NCI-H2171 (cell line): ENCODE measurements at regions not wholly inside any gene's neighbourhood (a gene's known extent, or its start where the extent isn't known, plus 50 kb on each side); places are given as distances from the start of the nearest gene placed in this dataset.
"Not testable (repeated sequence)": the region's sequence is repeated elsewhere in the genome, so short reads cannot be mapped to it uniquely, and the experiment has no call there.

ENCODE experiments used
- DNase-seq: peaks from one replicate; lab custom pipeline; 2025; lab: John Stamatoyannopoulos, UW

DNA sequence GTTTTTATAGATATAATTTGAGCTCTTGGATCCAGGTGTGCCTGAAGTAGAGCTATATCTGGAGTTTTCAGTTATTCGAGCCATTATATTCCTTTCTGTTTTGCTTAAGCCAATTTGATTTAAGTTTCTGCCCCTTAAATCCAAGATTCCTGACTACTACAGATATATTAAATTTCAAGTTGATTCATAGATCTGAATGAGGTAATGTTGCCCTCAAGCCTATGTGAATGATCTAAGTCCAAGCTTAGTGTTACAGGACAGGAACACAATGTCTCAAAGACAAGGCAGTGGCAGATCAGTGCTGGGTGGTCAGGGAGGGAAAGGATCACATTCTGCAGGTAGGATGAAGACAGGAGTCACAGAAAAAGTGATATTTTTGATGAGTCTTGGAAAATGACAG is 75.7 kb upstream of the CTBP2 start:
- DNase-seq, result no peak

DNA sequence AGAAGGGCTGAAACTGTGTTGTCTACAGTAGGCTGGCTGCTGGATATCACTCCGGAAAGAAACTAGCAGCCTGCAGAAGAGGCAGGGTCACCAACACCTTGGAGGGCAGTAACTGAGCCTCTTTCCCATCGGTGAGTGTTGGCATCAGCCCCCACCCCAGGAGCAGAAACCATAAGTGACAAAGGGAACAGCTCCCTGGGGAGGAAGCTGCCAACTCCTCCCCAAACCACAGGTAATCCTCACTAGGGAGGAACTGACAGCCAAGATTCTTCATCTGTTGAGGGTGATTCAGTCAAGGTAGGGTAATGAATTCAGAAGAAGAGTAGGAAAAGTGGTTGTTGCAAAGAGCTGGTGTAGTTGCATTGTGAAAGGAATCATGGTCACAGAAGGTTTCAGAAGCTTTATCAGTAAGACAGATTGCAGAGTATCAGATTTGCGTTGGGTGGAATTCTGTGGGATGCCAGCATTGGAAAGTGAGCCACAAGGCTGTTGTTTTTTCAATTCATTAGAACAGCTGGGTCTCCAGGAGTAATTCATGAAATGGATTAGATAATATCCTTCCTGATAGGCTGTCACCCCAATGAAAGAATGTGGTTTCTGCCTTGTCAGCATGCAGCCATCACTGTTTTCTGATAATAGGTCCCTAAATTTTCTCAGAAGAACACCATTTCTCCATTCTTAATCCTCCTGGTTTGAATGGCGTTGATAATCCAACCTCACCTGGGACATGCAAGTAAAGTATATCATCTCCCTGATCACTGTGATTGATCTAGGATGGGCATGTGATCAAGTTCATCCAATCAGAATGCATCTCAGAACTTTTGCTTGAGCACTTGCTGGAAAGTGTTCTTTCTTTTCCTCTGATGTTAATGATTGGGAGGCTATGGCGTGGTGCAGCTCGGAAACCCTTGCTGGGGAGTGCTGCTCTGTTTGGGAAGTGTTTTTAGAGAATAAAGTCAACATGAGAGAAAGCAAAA is 75.0 kb upstream of the CTBP2 start:
- no peak for DNase-seq

DNA sequence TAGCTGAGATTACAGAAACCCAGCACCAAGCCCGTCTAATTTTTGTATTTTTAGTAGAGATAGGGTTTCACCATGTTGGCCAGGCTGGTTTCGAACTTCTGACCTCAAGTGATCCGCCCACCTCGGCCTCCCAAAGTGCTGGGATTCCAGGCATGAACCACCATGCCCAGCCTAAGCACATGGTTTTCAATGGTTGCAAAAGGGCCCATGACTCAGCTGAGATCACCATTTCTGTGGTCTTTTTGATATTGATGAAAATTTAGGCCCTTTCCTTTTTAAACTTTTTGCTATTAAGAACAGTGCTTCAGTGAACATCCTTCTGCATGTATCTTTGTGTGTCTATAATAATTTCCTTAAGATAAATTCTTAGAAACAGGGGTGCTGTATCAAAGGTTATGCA is 74.2 kb upstream of the CTBP2 start:
- not testable (repeated sequence) for DNase-seq

DNA sequence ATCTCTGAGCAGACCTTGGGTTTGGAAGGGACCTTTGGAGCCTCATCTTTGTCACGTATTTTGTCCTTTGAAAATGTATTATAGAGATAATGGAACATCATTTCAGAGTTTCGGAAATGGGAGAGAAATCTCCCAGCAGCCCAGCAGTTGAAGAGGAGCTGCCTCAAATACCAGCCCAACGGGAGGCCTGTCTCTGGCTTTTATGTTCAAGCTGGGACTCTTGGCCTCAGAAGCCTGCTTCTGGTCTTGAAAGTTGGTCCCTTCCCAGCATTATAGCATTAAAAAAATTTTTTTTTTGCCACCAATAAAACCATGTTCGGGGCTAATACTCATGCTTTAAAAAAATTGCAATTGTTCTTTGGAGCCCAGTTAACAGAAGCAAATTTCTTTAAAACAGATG is 73.4 kb upstream of the CTBP2 start:
- no peak for DNase-seq

DNA sequence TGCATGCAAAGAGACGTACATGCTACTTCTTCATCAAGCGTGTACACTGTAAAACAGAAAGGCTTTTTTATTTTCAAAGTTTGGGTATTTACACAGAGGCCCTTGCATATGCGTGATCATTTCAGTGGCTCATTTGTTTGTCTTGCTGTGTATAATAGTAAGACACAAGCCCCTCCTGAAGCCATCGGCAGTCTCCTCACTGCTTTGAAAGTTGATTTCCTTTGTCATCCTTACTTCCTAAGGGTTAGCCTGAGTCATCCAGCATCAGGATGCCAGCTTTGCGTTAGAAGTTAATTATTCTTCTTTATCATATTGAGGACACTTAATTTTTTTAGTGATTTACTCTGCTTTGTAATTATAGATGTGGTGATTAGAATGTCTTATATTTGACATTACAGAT is 72.5 kb upstream of the CTBP2 start:
- DNase-seq, result no peak

DNA sequence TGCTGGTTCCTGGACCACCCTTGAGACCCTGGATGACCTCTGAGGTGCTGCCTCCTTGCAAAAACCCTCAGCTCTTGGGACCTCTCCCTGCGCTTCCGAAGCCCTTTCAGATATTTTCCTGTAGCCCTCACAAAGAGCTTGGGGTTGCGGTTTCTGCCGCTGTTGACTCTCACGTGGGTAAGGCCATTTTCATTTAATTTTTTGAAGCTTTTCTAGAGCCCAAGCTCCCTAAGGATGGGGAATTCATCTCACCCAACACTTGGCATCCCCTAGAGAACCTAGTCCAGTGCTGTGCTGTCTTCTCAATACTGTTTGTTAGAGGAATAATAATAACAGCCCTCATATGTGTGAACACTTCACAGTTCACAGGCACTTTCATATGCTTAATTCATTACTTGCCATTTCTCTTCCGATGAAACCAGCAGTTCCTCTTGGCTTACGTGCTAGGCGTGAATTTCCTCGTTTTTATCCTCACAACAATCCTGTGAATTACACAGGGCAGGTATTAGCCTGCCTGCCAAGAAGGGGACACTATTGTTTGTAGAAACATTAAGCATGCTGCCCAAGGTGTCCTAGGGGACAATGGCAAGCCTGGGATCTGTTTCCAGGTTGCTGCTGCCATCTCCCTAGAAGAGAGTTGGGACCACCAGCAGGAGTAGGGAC is 71.6 kb upstream of the CTBP2 start:
- no peak for DNase-seq

DNA sequence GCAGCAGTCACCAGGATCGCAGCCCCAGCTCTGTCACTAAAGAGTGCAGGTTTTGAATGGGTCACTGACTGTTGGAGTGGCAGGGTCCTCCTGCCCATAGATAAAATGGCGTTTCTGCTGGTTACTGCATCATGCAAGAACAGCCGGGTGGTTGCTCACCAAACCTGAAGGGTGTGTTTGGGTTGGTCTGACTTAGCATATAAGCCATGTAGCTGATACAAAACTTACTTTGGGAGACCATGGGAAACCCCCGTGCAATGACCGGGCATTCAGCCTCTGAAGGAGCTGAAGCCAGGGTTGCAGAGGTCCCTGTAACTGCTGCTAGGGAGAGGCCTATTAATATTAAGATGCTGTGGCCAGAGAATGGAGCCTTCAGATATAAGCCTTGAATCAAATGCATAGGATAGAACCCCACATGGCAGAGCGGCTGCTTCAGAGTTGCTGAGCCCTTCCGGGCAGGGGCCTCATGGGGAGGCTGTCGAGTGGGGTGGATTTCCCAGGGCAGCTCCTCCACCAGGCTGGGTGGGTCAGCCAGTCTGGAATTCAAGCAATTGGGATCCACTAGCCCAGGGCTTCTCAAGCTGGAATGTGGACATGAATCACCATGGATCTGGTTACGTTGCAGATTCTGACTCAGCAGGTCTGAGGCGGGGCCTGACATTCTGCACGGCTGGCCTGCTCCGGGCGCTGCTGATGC is 70.9 kb upstream of the CTBP2 start:
- no peak for DNase-seq

DNA sequence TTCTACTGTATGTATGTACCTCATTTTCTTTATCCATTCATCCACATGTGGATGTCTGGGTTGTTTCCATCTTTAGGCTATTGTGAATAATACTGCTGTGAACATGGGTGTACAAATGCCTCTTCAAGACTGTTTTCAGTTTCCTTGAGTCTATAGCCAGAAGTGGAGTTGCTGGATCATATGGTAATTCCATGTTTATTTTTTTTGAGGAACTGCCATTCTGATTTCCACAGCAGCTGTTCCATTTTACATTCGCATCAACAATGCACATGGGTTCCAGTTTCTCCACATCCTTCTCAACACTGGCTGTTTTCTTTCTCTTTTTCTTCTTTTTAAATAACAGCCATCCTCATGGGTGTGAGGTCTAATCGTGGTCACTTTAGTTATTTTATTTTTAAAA is 69.9 kb upstream of the CTBP2 start:
- no peak for DNase-seq

DNA sequence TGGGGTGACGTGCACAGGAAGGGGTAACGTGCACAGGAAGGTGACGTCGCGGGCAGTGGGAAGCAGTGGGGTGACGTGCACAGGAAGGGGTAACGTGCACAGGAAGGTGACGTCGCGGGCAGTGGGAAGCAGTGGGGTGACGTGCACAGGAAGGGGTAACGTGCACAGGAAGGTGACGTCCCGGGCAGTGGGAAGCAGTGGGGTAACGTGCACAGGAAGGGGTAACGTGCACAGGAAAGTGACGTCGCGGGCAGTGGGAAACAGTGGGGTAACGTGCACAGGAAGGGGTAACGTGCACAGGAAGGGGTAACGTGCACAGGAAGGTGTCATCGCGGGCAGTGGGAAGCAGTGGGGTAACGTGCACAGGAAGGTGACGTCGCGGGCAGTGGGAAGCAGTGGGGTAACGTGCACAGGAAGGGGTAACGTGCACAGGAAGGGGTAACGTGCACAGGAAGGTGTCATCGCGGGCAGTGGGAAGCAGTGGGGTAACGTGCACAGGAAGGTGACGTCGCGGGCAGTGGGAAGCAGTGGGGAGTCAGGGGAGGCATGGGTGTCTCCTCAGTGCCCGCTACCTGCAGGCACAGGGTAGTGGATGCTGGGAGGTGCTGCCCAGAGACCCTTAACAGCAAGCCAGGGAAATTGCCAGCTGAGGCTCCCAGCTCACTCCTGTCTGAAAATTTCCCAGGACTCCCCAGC is 68.0 kb upstream of the CTBP2 start:
- DNase-seq, result not testable (repeated sequence)

DNA sequence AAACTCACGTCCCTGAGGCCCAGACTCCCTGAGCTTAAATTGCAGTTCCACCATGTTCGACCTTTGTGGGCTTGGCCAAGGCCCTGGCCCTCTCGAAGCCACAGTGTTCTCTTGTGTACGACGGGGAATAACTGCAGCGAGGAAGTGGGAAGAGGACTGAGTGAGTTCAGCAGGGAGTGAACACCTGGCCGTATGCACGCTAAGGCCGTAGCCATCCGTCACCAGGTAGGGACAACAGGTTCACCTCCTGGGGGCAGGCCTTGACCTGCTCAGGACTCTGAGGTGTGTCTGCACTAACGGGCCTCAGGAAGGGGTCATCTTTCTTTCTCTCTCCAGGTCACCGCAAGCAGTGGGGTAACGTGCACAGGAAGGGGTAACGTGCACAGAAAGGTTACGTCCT is 67.2 kb upstream of the CTBP2 start:
- DNase-seq, result no peak

DNA sequence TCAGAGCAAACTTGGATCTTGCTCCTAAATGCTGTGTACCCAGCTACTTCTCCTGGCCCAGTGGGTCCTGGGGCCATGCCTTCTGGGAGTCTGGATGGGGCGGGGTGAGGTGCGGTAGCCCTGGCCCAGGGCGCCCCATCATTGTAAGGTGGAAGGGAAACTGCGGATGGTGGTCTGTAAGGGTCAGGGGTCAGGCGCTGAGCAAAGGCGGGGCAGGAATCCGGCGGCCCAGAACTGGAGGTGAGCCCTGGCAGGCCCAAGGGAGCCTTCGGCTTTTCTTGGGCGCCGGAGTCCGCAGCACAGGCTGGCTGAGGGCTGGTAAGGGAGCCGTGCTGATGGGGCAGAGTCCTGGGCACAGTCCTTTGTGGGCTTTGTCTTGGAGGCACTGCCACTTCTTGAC is 66.5 kb upstream of the CTBP2 start:
- no peak for DNase-seq

DNA sequence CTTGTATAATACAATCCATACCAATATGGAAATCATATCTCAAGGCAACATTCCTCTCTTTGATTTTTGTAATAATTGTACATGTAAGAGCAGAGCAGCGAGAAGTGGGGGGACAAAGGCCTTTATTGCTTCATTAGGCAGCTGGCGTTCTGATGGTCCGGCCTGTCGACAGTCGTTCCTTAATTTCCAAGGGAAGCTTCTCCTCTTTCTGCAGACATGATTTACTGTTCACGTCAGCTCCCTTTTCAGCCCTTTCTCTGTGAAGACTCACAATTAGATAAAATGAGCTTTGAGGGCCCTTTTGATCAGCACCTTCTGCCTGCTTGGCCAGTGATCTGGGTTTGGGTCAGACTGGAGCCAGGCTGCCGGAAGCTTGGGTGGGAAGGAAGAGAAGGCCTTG is 65.6 kb upstream of the CTBP2 start:
- DNase-seq, result no peak

DNA sequence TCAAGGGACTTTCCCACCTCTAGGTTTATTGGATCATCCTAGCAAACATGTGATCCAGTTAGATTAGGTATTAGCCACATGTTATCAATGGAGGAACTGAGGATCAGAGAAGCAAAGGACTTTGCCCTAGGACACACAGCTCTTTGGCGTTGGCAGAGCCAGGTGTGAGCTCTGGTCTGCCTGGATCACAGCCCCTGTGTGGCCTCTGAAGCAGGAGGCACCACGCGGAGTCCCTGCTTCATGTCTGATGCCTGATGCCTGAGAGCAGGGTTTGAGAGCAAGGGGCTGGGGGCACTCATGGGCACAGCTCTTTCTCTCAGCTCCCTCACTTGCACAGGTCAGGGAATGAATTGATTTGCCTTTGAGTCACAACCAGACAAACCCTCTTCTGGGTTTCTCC is 64.7 kb upstream of the CTBP2 start:
- DNase-seq, result no peak

DNA sequence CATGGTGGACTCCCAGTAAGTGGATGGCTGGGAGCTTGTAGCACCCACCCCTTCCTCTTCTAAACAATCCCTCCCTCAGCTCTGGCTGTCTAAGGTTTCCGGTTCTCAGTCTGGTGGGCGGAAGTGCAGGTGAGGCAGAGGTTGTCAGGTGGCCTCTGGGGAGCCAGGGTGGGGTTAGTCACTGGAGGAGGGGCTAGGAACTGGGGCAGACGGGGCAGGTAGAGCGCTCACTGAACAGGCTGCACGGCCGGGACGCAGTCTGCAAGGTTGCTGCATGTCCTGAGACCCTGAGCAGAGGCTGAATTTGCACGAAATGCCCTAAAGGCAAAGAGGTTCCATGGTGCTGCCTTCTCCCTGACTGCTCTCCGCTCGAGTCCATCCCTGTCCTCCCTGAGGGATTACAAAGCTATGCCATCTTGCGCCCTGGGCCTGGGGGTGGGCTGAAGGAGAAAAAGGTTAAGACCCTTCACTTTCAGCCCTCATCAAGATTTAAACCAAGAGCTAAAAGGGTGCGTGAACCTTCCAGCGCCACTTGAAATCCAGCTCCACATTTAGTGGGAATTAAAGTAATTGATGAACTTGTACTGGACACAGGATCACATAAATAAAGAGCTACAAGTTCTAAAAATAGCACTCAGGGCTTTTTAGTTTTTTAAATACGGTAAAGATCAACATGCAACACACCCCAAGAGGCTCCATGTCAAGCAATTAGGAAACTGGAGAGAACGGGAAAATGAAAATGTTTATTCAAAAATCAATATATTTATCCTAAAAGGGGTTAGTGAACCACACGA is 62.3 kb upstream of the CTBP2 start:
- no peak for DNase-seq

DNA sequence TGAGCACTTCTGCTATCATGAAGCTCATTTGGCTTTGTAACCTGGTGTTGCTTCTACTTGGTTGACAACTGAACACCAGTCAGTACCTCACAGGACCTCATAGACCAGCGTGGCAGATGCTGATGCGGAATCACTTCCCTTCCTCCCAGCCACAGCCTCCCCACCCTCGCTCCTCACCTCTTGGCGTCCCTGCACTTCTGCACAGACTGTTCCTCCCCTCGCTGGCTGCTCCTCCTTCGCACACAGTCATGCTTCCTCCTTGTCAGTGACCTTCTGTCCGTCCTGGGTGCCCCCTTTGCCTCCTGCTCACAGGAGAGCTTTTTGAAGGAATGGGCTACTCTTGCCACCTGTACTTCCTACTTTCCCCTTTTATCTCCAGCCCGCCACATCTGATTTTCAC is 61.4 kb upstream of the CTBP2 start:
- DNase-seq, result no peak

DNA sequence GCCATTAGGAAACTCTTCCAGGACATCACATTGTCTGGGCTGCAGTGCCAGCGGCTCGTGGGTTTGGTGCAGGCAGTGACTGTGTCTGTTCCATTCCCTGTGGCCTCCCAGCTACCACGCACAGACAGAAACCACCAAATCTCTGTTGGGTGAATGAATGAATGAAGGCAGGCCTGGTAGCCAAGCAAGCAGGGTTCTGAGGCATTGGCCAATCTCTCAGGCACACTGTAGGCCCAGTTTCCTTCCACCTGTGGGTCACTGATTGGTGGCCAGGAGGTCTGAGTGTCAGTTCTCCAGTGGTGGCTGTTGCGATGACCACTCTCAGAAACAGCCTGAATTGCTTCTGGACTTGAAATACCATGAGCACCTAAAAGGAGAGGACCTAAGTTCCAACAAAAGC is 59.4 kb upstream of the CTBP2 start:
- DNase-seq, result no peak

DNA sequence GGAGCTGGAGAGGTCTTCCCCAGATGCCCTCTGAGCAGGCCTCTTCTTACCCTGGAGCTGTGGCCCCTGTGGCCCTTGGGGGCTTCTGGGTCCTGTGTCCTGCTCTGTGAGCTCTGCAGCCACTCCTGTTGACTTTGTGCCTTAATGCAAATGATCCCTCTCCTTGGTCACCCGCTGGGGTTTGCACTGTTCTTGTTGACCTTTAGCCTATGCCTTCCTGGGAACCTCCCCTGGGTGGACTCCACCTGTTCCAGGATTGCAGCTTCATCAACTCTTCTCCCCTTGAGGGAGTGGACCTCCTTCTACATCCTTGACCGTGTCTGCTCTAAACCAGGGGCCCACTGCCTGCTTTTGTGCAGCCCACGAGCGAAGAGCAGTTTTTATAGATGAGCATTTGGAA is 58.6 kb upstream of the CTBP2 start:
- DNase-seq, result no peak

DNA sequence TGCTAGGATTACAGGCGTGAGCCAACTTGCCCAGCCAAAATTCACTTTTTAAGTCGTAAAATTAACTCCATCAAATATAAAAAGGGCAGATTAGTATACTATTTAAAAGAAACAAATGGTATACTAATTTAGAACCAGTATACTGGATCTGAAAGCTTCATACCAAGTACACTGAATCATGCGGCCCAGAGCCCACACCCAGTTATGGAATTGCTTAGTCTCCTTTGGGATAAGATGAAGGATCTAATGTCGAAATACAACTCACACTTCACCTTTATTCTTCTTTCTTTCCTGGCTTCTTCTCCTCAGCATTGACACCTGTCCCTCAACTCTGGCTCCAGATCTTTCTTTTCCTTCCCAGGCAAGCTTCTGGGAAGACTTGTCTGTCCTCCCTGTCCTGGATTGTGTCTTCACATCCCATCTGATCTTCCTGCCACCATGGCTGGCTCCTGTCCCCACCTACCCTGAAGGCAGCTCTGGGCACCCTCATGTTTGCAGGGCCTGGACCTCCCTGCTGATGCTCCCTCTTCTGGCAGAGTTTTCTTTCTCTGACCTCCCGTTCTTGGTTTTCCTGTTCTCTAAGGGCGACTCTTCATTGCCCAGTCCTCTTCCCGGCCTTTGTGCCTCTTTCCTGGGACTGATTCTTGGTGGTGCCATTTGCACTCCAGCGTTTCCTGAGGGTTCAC is 57.8 kb upstream of the CTBP2 start:
- no peak for DNase-seq

DNA sequence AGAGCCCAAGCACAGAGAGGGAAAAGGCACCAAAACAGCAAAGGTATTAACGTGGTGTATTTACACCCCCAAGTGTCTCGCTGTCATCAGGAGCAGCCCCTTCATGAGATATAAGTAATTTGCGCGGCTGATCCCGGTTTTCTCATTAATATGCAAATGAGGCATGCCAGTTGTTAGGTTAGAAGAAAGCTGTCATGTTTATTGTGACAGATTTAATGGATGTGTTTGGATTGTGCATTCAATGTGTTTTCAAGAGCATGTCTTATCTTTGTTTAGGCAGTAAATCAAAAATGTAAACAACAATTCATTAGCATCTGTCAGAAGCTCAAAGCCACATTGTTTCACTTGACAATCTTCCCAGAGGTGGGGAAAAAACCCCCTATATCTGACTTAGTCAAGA is 56.5 kb upstream of the CTBP2 start:
- DNase-seq, result no peak

DNA sequence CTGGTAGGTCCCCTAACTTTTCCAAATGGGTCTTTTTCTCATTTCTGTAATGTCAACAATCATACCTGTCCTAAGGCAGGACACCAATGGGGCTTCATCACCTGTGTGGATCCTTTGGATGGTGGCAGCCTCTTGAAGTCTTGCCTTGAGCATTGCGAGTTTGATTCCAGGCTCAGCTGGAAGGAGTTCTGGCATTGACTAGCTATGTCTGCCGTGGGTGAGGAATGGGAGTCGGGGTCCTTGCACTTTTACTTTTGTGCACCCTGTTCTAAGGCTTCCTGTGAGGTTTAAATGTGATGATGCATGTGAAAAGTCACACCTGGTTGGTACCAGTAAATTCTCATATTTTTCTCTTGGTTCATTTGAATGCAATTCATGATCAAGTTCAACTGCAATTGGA is 55.9 kb upstream of the CTBP2 start:
- DNase-seq, result no peak

DNA sequence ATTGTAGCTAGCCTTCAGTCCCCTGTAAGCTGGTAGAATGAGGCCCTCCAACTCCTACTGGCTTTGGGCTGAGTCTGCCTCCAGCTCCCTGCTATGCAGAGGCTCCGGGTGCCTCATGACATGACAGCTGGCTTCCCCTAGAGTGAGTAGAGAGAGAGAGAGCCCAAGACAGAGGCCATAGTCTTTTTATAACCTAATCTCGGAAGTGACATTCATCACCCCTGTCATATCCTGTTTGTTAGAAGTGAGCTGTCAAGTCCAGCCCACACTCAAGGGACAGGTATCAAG is 53.9 kb upstream of the CTBP2 start:
- no peak for DNase-seq
